ENCODE measurements at regions not wholly inside any gene's neighbourhood (a gene's known extent, or its start where the extent isn't known, plus 50 kb on each side); places are given as distances from the start of the nearest gene placed in this dataset.

DNA sequence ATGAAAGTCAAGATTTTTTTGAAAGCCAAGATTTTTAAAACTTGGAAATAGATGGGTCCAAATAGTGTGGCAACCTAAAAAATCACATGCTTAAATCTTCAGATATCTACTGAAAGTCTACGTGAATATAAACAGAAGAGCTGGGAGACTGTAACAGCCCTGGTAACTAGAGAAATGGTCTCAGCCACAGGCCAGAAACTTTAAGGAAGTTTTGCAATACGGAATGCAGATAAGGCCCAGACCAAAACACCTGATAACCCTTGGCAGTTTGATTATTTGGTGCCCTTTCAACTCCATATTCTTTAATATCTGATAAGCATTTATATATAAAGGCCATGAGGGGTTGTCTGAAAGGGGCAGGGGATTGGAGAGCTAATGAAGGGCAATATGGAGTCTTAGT is 537.3 kb upstream of the TGFBR2 start:
- no peak for DNase-seq

- no peak for DNase-seq
These were observed 533.4 kb upstream of the TGFBR2 start for GRCh38 chr3:30073040-30073439.

DNA sequence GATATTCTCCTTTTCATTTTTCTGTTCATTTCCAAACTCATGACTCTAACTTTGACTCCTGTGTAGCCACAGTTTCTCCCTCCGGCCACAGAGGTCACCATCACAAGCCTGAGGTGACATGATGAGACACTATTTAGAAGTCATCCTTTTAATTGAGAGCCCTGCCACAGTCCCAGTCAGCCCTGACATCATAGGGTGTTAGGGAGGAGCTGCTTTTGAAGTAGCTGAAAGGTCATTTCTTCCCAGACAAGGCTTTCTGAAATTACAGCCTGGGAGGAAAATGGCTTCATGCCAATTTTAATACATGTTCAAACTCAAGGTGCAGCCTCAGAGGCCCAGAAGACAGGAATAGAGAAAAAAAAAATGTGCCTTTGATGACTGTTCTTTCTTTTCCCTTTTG is 532.8 kb upstream of the TGFBR2 start:
- DNase-seq = no peak

- DNase-seq = no peak
These were observed 530.9 kb upstream of the TGFBR2 start for GRCh38 chr3:30075514-30075913.

DNA sequence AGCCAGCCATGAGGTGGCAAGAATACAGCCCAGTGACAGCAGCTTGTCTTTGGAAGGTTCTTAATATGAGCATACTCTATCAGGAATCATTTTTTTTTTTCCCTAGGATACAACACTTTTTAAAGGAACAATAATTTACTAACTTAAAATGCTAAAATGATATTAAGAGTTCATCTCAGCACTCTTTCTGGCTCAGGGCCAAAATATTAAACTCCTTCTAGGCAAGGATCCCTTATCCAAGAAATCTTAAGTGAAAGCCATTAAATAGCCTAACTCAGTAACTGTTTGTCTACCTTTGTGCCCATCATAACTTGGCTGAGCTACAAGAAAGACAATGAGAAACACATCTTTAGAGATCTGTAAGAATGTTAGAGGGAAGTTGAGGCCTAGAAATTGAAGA is 529.5 kb upstream of the TGFBR2 start:
- no peak for DNase-seq

- no peak for DNase-seq
These were observed 528.7 kb upstream of the TGFBR2 start for GRCh38 chr3:30077746-30078145.

DNA sequence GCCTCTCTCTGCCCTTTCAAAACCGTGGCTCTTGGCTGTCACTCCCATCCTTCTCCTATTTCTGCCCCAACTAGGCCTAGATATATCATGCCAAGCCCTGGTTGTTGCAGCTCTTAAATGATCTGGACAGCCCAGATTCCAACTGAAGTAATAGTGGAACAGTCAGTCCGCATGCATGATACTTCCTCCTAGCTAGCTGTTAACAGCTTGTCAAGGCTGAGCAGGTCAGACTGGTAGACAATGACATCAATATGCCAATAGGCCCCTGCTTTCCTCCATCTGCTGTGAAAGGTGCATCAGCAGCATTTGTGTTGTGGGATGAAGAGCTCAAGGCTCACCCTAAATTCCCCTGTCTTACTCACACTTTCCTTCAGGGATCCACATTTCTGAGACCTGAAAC is 527.7 kb upstream of the TGFBR2 start:
- no peak for DNase-seq

DNA sequence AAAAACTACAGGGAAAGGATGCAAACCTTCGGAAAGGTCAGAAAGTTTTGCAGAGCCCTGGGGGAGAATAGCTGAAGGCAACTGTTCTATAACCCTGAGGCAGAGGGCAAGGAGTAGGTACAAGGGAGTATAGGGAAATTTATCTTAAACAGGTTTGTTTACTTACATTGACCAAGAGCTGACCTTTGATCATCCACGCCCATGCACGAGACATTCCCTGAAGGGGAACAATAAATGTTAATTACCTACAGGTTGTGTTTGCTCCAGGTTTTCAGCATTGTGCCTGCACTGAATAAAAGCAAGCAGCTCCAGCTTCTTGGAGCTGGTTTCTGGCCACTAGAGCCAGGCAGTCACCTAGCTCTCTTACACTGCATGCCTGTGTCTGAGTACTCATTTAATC is 524.5 kb upstream of the TGFBR2 start:
- DNase-seq = no peak

DNA sequence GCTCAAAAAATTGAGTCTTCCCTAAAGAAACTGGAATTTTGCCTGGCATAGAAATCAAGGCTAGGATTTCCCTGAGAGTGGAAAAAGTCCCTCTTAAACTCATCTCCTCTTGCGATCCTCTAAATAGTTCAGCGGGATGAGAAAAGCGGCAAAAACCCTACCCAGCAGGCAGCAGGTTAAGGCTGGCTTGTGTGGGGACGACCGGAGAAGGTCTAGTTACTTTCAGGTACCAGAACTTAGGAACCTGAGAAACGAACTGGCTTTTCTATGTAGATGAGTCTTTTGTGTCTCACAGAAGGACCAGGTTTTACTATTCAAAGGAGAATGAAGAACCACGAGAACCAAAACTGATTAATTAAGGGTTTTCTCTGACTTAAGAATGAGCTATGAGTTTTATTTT is 523.7 kb upstream of the TGFBR2 start:
- DNase-seq = no peak

DNA sequence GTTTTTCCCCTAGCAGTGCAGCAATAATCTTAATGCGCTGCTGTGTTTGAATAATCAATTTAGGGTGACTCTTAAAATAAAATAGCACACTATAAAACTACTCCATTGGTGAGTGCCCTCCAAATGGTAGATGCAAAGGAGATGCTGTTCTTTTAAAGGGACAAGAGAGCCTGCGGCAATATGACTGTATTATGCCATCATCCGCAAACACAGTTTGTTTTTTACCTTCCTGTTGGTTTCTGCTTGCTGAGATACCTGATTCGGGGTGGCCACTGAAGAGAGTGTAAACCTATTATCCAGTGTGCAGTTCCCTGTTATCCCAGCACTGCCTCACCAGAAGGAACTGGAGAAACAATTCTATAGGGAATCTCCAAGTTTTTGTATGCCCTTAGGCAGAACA is 523.1 kb upstream of the TGFBR2 start:
- no peak for DNase-seq

GRCh38 chr3:30084316-30084715 is 522.1 kb upstream of the TGFBR2 start:
- DNase-seq = no peak

DNA sequence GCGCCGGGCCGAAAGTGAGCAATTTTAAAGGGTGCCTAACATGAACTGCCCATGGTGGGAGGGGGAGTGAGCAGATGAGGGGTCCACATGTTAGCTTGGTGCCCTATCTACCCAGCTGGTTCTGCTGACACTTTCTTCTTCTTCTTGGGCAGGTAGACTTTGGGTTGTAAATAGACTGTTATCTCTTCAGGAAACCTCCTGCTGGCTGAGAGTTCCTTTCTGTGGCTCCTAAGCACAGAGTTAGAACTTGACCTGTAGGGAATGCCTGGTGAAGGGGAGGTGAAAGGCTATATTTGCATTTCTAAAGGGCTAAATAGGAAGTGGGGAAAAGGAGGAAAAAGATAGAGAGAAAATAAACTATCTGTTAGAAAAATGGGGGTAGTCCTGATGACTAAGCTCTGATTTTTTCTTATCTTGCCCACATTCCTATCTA is 521.4 kb upstream of the TGFBR2 start:
- DNase-seq = no peak

DNA sequence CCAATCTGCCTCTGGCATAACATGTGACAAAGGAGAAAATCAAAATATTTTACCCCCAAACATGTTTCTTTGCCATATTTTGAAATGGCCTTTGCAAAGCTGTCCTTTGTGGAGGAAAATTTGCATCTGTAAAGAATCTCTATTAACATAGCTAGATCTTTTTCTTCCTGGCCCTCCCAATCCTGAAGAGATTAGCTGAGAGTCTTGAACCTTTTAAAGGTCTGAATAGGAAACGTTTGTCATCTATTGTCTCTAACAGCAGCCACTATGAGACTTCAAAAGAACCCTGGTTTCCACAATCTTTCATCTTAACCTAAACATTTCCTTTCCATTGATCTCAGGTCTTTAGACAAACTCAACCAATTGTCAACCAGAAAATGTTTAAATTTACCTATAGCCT is 520.9 kb upstream of the TGFBR2 start:
- no peak for DNase-seq

DNA sequence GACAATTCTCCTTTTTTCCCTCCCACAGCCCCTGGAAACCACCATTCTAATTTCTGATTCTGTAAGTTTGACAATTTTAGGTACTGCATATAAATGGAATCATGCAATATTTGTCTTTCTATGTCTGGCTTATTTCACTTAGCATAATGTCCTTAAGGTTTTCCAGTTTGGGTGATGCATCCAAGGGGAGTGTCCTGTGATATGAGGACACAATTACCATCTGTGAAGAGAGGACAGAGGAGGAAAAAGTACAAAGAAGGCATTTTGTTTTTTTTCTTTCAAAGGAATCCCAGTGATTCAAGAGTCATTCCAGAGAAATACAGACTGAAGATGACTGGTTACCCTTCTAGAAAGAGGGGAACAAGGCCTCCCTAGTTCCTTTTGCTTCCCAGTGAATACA is 514.7 kb upstream of the TGFBR2 start:
- DNase-seq = no peak

DNA sequence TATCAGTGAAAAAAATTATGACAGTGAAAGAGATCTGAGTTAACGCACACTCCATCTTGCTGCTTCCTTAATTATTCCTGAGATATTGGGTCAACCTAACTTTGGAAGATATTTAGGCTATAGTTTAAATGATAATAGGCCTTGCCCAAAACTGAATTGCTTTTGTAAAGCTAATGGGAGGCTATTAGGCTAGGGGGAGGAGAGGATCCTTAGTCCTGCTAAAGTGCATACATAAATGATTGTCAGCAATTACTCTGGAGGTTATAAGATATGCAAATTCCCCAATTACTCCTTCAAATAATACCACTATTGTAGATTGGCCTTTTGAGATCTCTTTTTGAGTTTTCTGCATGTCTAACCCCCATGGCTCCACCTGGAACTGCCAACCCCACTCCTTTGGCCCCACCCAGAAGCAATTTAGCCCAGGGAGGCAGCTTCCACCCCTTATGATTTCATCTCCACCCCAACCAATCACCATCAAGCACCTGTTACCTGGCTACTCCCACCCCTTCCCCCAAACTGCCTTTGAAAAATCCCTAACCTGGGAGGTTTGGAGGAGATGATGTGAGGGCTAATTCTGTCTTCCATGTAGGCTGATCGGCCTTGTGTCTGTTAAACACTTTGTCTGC is 509.3 kb upstream of the TGFBR2 start:
- DNase-seq = no peak

- DNase-seq = no peak
These were observed 508.2 kb upstream of the TGFBR2 start for GRCh38 chr3:30098243-30098642.

GRCh38 chr3:30098653-30099455 is 507.5 kb upstream of the TGFBR2 start:
- no peak for DNase-seq

- no peak for DNase-seq
These were observed 504.0 kb upstream of the TGFBR2 start for GRCh38 chr3:30102356-30102755.

GRCh38 chr3:30103186-30103585 is 503.2 kb upstream of the TGFBR2 start:
- no peak for DNase-seq

DNA sequence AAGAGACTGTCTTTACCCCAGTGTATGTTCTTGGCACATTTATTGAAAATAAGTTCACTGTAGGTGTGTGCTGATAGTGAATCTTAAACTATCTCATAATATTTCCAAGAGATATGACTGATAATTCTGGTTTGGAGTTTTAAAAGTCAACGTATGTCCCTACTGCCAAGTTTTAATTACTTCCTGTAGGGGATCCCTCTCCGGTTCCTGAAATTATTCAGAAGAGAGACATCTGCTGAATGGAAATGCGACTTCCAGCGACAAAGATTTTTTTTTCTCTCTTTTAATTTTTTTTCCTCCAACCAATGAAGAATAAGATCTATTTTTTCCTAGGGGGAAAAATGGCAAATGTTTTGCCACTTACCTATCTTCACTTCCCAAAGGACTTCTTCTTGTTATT is 498.9 kb upstream of the TGFBR2 start:
- no peak for DNase-seq

- DNase-seq = no peak
These were observed 494.0 kb upstream of the TGFBR2 start for GRCh38 chr3:30112411-30112810.

DNA sequence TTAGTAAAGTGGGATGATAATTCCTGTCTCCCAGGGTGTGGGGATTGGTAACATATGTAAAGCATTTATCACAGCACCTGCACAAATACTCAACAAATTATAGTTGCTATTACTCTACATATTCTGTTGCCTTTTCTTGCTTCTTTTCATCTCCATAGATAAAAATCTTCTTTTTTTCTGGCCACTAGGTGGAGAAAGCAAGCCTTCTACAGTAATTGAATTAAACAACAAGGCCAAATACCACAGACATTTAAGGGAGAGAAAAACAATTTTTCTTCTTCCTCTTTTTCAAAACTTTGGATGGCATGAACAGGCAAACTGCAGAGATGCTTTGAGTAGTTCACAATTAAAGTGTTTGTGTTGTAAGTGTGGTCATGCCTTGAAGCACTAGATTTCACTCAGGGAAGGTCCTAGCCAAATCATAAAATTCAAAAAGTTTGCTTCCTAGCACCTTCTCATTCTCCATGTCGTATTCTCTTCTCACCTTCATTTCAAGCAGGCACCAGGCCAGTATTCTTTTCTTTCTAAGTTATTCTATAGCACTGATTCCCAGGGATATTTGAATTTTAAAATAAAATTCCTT is 493.4 kb upstream of the TGFBR2 start:
- no peak for DNase-seq

GRCh38 chr3:30113906-30114305 is 492.5 kb upstream of the TGFBR2 start:
- no peak for DNase-seq

GRCh38 chr3:30114918-30115317 is 491.5 kb upstream of the TGFBR2 start:
- DNase-seq = no peak

All from occipital lobe (tissue), 1 donor.